Eye (tissue), 1 donor: ENCODE measurements at regions not wholly inside any gene's neighbourhood (a gene's known extent, or its start where the extent isn't known, plus 50 kb on each side); places are given as distances from the start of the nearest gene placed in this dataset.

Experiments used
- DNase-seq: peaks from one replicate; pipeline ENCODE4 v3.0.0-alpha.2; 2015

DNA sequence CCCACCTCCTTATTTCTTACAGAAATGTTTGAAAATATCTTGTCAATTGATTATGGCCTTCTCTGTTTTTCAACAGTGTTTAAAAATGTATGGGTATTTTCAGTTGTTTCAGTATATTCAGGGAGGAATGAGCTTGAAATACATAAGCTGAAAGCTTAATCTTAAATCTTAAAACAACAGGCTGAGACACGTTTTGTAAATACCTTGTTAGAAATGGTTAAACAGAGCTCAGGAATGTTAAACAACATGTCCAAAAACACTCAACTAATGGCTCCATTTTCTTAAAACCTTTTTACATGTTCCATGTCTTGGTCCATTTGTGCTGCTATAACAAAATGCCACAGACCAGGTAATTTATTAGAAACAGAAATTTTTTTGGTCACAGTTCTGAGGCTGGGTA, 953.8 kb upstream of the ADGRL2 start:
- DNase-seq: no peak

DNA sequence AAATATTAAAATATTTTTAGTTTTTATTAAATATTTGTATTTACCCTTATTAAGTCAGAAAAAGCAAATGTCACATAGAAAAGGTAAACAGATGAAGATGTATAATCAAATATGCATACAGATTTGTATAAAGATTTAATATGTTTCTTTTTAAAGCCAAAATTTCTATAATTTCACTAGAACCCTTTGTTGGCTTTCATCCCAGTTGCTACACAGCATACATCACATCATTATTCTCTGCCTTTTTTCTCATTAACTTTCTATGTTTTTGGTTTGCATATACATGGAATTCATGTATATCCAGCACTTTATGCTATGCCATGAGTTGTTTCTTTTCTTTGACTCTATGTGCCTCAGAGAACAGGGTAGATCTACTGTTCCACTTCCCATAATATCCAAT, 957.9 kb upstream of the ADGRL2 start:
- DNase-seq: no peak

DNA sequence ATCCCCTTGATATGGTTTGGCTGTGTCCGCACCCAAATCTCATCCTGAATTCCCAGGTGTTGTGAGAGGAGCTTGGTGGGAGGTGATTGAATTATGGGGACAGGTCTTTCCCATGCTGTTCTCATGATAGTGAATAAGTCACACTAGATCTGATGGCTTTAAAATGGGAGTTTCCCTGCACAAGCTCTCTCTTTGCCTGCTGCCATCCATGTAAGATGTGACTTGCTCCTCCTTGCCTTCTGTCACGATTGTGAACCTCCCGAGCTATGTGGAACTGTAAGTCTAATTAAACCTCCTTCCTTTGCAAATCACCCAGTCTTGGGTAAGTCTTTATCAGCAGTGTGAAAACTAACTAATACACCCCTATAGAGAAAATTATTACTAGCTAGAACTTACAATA, 959.5 kb upstream of the ADGRL2 start:
- DNase-seq: no peak

DNA sequence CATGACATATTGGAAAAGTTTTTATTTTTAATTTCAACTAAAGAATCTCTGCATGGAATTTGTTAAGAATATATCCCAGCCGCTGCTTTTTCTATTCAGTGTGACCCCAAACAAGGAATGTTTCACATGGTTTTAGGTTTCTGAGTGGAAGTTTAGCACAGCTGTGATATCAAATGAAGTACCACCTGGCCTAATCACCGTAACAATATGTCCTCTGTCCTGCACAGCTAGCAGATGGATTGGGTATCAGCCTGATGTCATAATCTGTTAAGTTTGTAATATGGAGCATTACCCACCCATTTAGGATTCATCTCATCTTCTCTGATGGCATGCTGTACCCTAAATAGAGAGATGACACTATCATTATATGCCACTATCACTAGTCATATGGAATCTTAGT, 963.7 kb upstream of the ADGRL2 start:
- no peak for DNase-seq

DNA sequence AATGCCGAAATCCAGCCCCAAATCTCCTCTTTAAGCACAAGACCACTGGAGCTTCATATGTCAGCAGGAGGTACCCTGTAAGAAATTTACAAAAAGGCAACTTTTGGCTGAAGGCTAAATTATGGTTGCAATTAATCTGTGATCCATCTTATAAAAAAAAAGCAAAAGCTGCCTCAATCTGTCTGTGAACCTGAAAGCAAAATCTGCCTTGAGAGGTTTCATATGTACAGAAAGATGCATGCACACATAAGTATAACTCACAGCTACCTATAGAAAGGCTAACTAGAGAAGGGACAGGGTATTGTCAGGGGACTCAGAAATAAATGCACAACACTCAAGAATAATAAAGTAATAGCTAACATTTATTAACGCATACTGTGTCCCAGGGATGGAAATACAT, 964.2 kb upstream of the ADGRL2 start:
- no peak for DNase-seq

DNA sequence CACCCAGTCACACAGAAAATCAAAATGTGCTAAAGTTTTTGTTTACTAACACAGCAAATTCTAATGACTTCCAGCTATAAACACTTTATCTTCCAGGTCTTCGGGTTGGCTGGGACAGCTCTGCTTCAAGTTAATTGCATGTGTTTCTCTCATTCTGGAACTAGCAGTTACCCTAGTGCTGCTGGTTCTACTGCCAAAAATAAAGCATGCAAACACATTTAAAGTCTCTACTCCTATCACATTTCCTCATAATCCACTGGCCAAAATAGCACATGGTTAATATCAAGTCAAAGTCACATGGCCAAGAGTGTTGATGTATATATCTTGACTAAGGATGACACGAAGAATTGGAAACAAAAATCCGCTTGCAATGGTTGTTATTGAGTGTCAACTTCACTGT, 973.1 kb upstream of the ADGRL2 start:
- DNase-seq: peak; percentile 32

DNA sequence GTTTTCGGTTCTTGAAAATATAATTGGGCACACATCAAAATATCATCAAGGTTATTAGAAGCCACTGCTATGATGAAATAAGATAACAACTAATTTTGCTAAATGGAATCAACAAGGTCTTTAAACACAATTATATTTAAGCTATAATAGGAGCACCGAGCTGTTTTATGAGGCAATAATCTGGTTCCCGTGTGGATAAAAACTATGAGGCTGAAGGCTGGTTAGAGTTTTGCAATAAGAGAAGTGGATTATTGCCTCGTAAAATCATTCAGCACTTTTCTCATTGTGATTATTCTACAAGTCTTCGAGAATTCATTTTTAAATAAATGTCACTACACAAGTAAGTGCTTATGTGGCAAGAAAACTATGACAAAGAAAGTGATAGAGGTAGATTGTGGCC, 975.7 kb upstream of the ADGRL2 start:
- no peak for DNase-seq

DNA sequence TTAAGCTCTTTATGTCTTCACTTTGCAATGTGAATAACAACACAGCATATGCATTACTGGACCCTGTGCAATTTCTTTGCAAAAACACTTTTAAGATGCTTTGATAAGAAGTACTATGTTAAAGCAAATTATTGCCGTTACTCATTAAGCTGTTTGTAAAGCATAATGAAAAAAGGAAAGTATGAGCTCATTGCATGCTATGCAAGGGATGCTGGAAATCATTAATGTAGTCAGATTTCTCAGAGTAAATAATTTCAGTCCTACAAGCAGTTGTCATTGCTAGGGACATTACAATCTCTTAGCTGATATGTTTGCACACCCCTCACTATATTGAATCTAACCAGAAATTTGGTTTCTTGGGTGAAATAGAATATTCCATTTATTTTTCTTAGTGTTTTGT, 982.5 kb upstream of the ADGRL2 start:
- no peak for DNase-seq

DNA sequence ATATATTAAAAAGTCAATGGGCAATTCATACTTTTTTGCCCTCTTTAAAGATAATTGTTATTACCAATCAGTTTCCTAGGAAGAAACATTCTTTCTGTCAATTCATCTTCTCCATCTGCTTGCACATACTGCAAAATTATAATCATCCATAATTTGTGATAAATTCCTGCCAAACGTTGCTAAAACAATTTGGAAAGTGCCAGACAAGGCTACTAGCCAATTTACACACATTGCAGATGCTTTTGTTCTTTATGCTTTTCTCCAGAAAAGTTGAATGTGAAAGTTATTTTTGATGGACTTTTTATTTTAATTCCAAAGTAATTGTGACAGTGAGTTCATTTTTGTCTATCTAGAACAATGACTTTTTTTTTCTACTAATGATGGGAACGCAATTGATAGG, 992.8 kb upstream of the ADGRL2 start:
- no peak for DNase-seq

DNA sequence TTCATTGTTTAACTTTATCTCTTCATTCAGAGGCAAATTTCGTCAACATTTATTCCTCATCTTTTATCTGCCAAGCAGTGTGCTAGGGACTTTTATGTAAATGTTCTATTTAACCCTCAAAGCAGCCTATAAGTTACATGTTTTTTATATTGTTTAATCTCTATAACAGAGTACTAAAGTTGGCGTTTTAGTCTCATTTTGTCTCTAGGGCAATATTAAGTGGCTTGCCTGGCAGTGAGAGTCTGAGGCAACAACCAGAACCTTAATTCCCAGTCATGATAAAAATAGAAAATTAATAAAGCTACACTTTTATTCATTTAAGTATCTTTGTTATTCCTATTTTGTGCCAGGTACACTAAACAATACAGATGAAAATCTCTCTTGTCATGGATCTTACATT, 994.3 kb upstream of the ADGRL2 start:
- no peak for DNase-seq

DNA sequence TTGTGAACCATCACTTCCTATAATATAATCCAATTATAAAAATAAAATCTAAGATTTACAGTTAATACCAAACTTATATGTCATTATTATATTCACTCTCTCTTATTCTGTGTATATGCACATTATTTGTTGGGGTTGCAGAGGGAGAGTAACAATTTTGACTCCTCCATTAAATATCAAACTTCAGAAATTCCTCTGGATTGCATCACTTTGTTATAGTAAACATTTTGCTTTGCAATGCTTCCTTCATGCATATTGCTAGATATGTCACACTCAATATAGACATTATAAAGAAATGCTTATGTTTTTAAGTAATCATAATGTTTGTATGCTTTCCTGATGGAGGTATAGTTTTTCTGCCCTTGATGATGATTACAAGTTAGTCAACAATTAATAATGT, 999.0 kb upstream of the ADGRL2 start:
- no peak for DNase-seq

DNA sequence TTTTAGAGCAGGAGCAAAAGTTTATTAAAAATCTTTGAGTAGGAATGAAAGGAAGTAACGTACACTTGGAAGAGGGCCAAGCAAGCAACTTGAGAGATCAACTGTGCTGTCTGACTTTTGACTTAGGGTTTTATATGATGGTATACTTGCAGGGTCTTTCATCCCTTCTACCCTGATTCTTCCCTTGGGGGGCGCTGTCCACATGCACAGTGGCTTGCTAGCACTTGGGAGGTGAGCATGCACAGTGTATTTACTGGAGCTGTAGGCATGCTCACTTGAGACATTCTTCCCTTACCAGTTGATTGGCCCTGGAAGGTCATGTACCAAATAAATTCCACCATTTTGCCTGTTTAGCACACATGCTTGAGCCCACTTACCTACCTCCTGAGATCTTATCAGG, 1001.3 kb upstream of the ADGRL2 start:
- no peak for DNase-seq

DNA sequence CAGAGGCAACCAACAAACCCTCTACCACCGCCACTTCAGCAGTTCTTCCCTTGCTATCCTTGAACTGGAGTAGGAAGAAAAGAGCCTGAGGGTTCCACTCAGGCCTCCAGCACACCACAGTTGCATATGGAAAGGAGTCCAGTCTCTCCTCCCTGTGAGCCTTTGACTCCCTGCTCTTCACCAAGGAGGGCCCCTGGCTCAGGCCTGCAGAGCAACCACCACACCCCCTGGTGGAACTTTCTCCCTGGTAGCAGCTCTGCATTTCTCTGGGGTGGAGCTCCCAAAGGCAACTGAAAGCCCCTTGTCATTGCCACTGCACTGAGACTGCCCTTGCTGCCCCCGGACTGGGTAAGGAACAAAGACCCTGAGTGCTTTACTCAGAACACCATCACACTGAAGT, 1021.5 kb upstream of the ADGRL2 start:
- DNase-seq: no peak

DNA sequence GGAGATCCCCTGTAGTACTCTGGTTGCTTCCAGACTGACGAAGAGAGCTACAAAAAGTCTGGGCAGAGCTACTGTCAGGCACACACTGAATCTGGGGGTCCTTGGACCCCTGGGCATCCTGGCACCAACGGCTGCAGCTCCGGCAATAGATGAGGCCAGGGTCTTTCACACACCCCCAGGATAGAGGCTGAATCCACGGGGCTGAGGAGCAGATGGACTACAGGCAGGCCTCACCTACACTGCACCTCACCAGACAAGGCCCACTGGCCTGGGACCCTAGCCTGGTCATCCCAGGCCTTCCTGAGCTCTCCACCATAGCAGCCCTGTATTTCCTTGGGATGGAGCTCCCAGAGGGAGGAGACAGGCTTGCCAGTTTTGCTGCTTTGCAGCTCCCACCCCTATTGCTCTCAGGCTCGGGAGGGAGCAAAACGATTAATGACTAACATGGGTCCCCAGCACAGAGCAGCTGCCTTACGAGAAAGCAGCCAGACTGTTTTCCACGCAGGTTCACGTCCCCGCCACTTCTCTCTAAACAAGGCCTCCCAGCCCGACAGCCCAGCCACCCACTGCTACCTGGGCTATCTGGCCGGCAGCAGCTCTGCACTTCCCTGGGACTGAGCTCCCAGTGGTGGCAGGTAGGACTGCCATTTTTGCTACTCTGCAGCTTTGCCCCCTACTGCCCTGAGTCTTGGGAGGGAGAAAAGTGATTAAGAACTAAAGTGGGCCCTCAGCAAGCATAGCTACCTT, 1022.5 kb upstream of the ADGRL2 start:
- DNase-seq: no peak

DNA sequence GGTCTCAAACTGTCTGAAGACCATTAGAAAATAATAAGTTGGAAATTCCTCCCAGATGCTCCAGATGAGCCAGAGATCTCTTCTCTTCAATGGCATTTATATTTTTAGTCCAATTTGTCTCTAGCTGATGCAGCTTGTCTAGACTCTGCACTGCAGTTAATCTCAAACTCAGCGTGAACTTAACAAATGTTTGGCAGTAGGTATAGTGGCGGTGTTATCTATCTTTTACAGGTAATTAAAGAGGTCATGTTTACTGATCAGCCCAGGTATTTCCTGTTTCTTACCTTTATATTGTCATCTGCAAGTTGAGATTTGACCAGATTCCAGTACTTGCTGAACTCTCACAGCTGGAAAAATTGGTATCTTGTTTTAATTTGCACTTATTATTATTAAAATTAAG, 1024.5 kb upstream of the ADGRL2 start:
- no peak for DNase-seq

DNA sequence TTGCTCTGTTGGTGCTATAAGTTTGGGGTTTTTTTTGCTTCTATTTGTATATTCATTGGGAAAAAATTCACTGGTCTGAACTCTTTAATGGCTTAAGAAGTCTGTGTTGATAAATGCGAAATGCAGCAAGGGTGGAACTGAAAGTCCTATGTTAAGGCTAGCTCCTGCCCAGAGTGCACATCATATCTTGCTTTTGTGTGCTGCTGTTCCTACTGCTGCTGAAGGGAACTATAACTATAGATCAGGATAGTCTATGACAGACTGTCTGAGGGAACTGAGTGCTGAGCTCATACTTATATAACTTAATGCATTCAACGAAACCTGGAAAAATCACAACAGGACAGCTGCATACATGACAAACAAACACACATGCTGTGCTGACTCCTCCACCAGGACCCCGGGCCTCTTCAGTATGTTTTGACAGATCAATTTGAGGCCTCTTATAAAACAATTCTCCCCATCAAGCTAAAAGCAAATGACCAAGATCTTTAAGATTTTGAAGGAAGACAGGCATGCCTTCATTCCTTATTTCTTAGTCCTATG, 1031.5 kb upstream of the ADGRL2 start:
- DNase-seq: peak; percentile 12

DNA sequence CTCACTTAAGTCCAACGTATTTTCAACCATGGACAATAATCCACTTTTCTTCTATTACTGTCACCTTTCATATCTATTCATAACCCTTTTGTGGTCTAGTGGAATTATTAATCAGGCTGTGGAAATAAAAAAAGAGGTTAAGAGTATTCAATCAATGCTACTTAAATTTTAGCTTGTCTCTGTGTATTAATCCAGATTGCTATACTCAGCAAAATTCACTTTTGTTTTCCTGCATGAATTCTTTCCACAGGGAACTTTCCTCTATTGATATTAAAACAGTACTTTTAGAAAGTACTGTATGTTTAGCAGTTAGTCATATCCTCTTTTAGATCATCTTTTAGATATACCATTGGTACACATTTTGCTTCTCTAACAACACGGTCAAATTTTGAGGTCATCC, 1033.0 kb upstream of the ADGRL2 start:
- DNase-seq: no peak

DNA sequence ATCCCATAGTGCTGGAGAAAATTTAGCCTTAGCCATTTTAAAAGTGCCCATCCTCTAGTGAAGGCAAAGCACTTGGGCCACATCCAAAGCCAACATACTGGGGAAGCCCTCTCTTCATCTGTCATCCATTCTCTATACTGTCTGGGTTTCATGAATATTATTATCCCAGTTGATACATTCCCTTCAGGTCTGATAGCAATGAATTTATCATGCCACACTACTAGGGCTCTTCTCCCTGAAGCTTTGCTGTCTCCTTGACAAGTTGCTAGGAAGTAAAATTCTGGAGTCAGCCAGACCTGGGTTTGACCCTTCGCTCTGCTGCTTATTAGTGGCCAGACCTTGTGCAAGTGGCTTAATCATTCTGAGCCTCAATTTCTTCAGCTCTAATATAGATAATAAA, 1041.4 kb upstream of the ADGRL2 start:
- DNase-seq: no peak

DNA sequence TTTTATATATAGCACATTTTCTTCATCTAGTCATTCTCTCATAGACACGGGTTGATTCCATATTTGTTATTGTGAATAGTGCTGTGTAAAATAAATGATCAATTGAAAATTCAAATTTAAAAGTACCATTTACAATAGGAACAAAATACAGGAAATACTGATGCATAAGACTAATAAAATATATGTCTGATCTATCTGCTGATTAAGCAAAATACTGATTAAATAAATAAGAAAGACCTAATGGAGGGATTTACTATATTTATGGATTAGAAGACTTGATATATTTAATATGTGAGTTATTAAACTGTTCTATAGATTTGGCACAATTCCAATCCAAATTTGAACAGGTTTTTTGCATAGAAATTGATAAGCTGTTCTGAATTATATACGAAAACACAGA, 1044.8 kb upstream of the ADGRL2 start:
- DNase-seq: no peak

DNA sequence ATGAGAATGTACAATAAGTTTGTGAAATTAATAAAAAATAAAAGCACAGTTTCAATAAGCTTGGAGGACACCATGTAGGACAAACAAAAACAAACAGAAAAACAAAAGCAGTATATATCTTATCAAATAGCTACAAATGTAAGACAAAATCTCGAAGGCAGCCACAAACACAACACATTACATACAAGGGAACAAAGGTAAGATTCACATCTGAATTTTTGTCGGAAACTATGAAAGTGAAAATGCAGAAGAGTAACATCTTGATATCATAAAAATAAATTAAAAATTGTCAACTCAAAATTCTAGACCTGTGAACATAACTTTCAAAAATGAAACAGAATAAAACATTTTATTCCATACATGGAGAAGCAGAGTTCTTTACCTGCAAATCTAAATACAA, 1049.5 kb upstream of the ADGRL2 start:
- no peak for DNase-seq

DNA sequence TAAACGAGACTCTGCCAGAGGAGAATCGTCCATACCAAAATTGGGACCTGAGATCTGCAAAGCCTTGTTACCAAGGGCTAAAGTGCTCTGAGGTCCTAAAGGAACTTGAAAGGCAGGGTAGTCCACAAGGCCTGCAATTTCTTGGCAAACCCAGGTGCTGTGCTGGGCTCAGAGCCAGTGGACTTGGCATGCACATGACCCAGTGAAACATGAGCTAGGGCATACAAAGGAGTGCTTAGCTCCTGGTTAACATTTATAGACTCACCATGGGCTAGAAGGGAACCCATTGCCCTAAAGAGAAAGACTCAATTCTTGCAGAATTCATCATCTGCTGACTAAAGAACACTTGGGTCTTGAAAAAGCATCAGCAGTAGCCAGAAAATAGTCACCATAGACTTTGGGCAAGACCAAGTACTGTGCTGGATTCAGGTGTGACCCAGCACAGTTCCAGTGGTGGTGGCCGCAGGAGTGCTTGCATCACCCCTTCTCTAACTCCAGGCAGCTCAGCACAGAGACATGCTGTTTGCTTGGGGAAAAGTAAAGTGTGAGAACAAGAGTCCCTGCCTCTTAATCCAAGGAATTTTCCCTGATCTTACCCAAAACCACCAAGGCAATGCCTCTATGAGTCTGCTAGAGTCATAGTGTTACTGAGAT, 1069.4 kb upstream of the ADGRL2 start:
- DNase-seq: no peak

DNA sequence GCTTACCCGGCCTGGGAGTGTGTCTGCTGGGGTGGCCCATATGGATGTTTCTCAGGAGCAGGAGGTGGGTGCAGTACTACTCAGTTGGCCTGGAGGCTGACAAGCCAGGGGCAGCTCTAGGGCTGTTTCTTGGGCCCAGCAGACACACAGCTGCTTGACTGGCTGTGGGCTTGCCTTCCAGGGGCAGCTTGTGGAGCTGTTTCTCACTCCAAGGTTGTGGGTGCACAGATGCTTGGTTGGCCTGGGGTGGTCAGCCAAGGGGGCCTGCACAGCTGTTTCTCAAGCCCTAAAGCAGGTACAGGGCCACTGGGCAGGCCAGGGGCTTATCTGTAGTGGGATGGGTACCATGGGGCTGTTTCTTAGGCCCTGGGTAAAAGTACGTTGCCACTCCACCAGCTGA, 1078.1 kb upstream of the ADGRL2 start:
- no peak for DNase-seq

DNA sequence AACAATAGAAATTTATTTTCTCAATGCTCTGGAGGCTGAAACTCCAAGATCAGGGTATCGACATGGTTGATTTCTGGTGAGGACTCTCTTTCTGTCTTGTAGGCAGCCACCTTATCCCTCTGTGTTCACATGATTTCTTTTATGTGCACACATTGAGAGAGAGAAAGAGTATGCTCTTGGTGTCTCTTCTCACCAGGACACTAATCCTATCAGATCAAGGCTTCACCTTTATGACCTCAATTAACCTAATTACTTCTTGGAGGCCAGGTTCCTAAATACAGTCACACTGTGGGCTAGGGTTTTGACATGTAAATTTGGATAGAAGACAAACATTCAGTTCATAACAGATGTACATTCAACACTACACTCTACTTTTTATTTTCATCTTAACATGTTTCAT, 1094.2 kb upstream of the ADGRL2 start:
- no peak for DNase-seq

DNA sequence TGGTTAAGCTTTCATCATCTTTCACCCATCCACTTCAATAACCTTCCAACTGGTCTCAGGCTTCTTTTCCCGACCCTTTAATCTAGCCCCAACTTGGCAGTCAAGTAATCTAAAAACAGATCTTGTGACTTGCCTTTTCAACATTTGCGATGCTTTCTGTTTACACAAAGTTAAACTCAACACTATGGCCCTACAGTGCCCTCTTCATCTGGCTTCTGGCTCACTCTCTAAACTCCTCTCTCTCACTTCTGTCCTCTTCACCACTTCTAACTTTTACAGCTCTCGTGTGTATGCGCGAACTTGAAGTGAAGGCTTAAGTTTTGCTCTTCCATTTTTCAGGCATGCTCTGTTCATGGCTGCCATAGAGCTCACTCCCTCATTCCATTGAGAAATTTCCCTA, 1122.3 kb upstream of the ADGRL2 start:
- no peak for DNase-seq

DNA sequence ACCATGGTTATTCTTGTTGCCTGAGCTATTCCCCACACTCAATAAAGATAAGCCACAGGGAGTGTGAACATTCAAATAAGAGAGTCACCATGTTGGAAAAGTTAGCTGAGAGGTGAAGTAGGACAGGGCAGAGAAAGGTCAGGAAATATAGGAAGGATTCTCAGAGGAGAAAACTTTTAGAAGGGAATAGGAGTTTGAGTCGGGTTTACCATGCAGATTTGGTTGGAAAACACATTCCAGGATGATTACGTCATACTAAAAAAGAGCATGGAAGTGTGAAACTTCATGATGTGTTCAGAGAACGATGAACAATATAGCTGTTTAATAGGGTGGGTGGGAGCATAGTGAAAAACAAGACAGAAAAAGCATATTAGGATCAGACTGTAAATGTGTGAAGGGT, 1125.3 kb upstream of the ADGRL2 start:
- DNase-seq: no peak
